ENCODE measurements at regions not wholly inside any gene's neighbourhood (a gene's known extent, or its start where the extent isn't known, plus 50 kb on each side); places are given as distances from the start of the nearest gene placed in this dataset.

GRCh38 chr14:41257476-41257875 is 349.2 kb upstream of the LRFN5 start:
- CTCF ChIA-PET, result no interaction called here
- ATAC-seq, result no peak

GRCh38 chr14:41235466-41235865 is 371.2 kb upstream of the LRFN5 start:
- H3F3A ChIP-seq (ENCODE audit: low read length, unreplicated experiment), result no peaks in the 10 kb centered on the region
- ATAC-seq (no peak), DNase-seq (no peak)
- no peaks in the 10 kb centered on the region for H3K79me2 ChIP-seq (ENCODE audit: low read length)
- TF ChIP-seq EZH2phosphoT487 (IDR thresholded peaks at IDR 0.05; ENCODE audit: borderline replicate concordance, low read length) (no peak), EZH2 (IDR thresholded peaks at IDR 0.05; ENCODE audit: low read length, unreplicated experiment) (no peak)
- TF ChIP-seq, protein P1, sequence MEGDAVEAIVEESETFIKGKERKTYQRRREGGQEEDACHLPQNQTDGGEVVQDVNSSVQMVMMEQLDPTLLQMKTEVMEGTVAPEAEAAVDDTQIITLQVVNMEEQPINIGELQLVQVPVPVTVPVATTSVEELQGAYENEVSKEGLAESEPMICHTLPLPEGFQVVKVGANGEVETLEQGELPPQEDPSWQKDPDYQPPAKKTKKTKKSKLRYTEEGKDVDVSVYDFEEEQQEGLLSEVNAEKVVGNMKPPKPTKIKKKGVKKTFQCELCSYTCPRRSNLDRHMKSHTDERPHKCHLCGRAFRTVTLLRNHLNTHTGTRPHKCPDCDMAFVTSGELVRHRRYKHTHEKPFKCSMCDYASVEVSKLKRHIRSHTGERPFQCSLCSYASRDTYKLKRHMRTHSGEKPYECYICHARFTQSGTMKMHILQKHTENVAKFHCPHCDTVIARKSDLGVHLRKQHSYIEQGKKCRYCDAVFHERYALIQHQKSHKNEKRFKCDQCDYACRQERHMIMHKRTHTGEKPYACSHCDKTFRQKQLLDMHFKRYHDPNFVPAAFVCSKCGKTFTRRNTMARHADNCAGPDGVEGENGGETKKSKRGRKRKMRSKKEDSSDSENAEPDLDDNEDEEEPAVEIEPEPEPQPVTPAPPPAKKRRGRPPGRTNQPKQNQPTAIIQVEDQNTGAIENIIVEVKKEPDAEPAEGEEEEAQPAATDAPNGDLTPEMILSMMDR (conservative IDR thresholded peaks at IDR 0.05; ENCODE audit: low read depth, low read length), result no peak
- no peaks in the 10 kb centered on the region for H4K20me1 ChIP-seq (ENCODE audit: low read length)
- H3K4me2 ChIP-seq (ENCODE audit: low read length), result no peak overlapping the region
- no peaks in the 10 kb centered on the region for H3K27me3 ChIP-seq (ENCODE audit: low read length)
- no peak overlapping the region for H3K4me3 ChIP-seq (ENCODE audit: low read length)
- CTCF ChIA-PET, result no interaction called here
- H3K9me2 ChIP-seq (replicated peaks; ENCODE audit: low read length), result no peaks in the 10 kb centered on the region
- H3K9me3 ChIP-seq (ENCODE audit: low read length), result no peaks in the 10 kb centered on the region
- H3K27ac ChIP-seq (ENCODE audit: low read length), result no peak overlapping the region
- POLR2A ChIA-PET (ENCODE audit: unreplicated experiment), result no interaction called here
- no TSS peak for BruUV-seq (replicated peaks)
- H3K36me3 ChIP-seq (ENCODE audit: low read depth, low read length), result no peaks in the 10 kb centered on the region
- intact Hi-C loops (cut with micrococcal nuclease), result no loop called here
- H3K9ac ChIP-seq (ENCODE audit: low read length), result no peak overlapping the region
- no peaks in the 10 kb centered on the region for H3K4me1 ChIP-seq (ENCODE audit: insufficient read depth, low read length)
- H2AFZ ChIP-seq (ENCODE audit: low read length), result no peak overlapping the region

More at GRCh38 chr14:41257476-41257875, 349.2 kb upstream of the LRFN5 start:
- Histone ChIP-seq H2AFZ (ENCODE audit: low read length) (no peak overlapping the region), H3K9ac (ENCODE audit: low read length) (no peak overlapping the region), H4K20me1 (ENCODE audit: low read length) (no peaks in the 10 kb centered on the region), H3F3A (ENCODE audit: low read length, unreplicated experiment) (no peaks in the 10 kb centered on the region), H3K9me2 (replicated peaks; ENCODE audit: low read length) (no peaks in the 10 kb centered on the region), H3K27me3 (ENCODE audit: low read length) (no peaks in the 10 kb centered on the region), H3K9me3 (ENCODE audit: low read length) (no peaks in the 10 kb centered on the region), H3K4me2 (ENCODE audit: low read length) (no peak overlapping the region), H3K4me1 (ENCODE audit: insufficient read depth, low read length) (no peaks in the 10 kb centered on the region), H3K36me3 (ENCODE audit: low read depth, low read length) (no peaks in the 10 kb centered on the region), H3K79me2 (ENCODE audit: low read length) (no peaks in the 10 kb centered on the region), H3K4me3 (ENCODE audit: low read length) (no peak overlapping the region), H3K27ac (ENCODE audit: low read length) (no peak overlapping the region)
- BruUV-seq (replicated peaks), result no TSS peak
- intact Hi-C loops (cut with micrococcal nuclease), result no loop called here
- no peak for DNase-seq
- TF ChIP-seq, protein P1 (conservative IDR thresholded peaks at IDR 0.05; ENCODE audit: low read depth, low read length), result no peak
- no peak for TF ChIP-seq EZH2phosphoT487 (IDR thresholded peaks at IDR 0.05; ENCODE audit: borderline replicate concordance, low read length)
- TF ChIP-seq EZH2 (IDR thresholded peaks at IDR 0.05; ENCODE audit: low read length, unreplicated experiment), result no peak
- POLR2A ChIA-PET (ENCODE audit: unreplicated experiment), result no interaction called here

DNA sequence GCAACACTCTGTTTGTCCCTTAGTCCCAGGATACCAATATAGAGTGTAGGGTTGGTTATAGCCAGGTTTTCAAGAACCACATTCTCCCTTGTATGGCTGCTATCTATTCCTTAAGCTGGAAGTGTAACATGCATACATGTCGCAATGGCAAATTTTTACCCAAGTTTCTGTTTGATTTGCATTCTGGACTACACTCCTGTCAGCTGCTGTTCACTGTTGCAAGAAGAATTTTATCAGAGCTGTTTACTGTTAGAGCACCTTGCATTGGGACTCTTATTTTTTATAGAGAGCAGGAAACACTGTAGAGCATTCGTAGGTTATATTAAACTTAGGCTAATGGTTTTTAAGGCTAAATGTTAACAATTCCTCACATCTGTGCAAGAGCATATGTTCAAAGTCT is 376.0 kb upstream of the LRFN5 start:
- no peaks in the 10 kb centered on the region for H3K9me3 ChIP-seq (ENCODE audit: low read length)
- H2AFZ ChIP-seq (ENCODE audit: low read length), result no peak overlapping the region
- no peak overlapping the region for H3K4me2 ChIP-seq (ENCODE audit: low read length)
- CTCF ChIA-PET, result no interaction called here
- intact Hi-C loops (cut with micrococcal nuclease), result no loop called here
- no peak for ATAC-seq
- no peaks in the 10 kb centered on the region for H3K4me1 ChIP-seq (ENCODE audit: insufficient read depth, low read length)
- no peaks in the 10 kb centered on the region for H3K79me2 ChIP-seq (ENCODE audit: low read length)
- BruUV-seq (replicated peaks), result no TSS peak
- H4K20me1 ChIP-seq (ENCODE audit: low read length), result no peaks in the 10 kb centered on the region
- no peak overlapping the region for H3K4me3 ChIP-seq (ENCODE audit: low read length)
- no peak for DNase-seq
- no peaks in the 10 kb centered on the region for H3K9me2 ChIP-seq (replicated peaks; ENCODE audit: low read length)
- no peak overlapping the region for H3K9ac ChIP-seq (ENCODE audit: low read length)
- no peak overlapping the region for H3K27ac ChIP-seq (ENCODE audit: low read length)
- no peaks in the 10 kb centered on the region for H3F3A ChIP-seq (ENCODE audit: low read length, unreplicated experiment)
- POLR2A ChIA-PET (ENCODE audit: unreplicated experiment), result no interaction called here
- H3K36me3 ChIP-seq (ENCODE audit: low read depth, low read length), result no peaks in the 10 kb centered on the region
- TF ChIP-seq, protein P1 (conservative IDR thresholded peaks at IDR 0.05; ENCODE audit: low read depth, low read length), result no peak
- no peak for TF ChIP-seq EZH2phosphoT487 (IDR thresholded peaks at IDR 0.05; ENCODE audit: borderline replicate concordance, low read length)
- TF ChIP-seq EZH2 (IDR thresholded peaks at IDR 0.05; ENCODE audit: low read length, unreplicated experiment), result no peak
- no peaks in the 10 kb centered on the region for H3K27me3 ChIP-seq (ENCODE audit: low read length)
